ENCODE measurements at regions not wholly inside any gene's neighbourhood (a gene's known extent, or its start where the extent isn't known, plus 50 kb on each side); places are given as distances from the start of the nearest gene placed in this dataset.

GRCh38 chrX:74178536-74178935 lies 125.4 kb upstream of the ZCCHC13 start:
- Histone ChIP-seq H3K4me3 (no peak overlapping the region), H3K9me3 (no peaks in the 10 kb centered on the region), H3K4me1 (peaks cover 18% of the 10 kb centered on the region), H3K4me2 (peak overlapping the region; percentile 51), H3K27ac (peak overlapping the region in 1 of 2 experiments; percentile 38; a peak in 2 of 6 replicates)
- 83% methylated on average over 12 of the region's 12 CpGs for WGBS (ENCODE audit: missing lambda C conversion rate)
- ATAC-seq (peak in 1 of 2 experiments; percentile 62; a peak in 3 of 6 replicates), DNase-seq (ENCODE audit: low read depth in 1 of 2, low spot score in 1 of 2) (no peak), FAIRE-seq (no peak)
- ChIA-PET CTCF (interaction anchor here (1.2 to 1.4 kb wide), 2 partner anchors 16 to 166 kb away, joined by 3 to 4 read pairs; no protein-coding TSS in a partner anchor), POLR2A (no interaction called here)
- TF ChIP-seq SMC3 (IDR thresholded peaks at IDR 0.05) = no peak
- no peak for TF ChIP-seq KDM1A (IDR thresholded peaks at IDR 0.05; ENCODE audit: low read depth)
- no peak for TF ChIP-seq RNF2 (IDR thresholded peaks at IDR 0.05; ENCODE audit: borderline replicate concordance, low read depth)
- no peak for TF ChIP-seq BCL3 (IDR thresholded peaks at IDR 0.05)

- no peak for ATAC-seq
- H3K4me2 ChIP-seq = no peak overlapping the region
- 32% methylated on average over 1 of the region's 1 CpG for WGBS (ENCODE audit: missing lambda C conversion rate)
- no peak overlapping the region for H3K27ac ChIP-seq
- H3K9me3 ChIP-seq = peaks cover 16% of the 10 kb centered on the region; the same call in 1 of the 3 replicates
- FAIRE-seq = peak; percentile 18
- no peaks in the 10 kb centered on the region for H3K4me1 ChIP-seq
- CTCF ChIA-PET = interaction anchor here (0.9 kb wide), 1 partner anchor 28 kb away, joined by 3 read pairs; no protein-coding TSS in a partner anchor
- POLR2A ChIA-PET = no interaction called here
- H3K4me3 ChIP-seq = no peak overlapping the region
- DNase-seq (ENCODE audit: low read depth in 1 of 2, low spot score in 1 of 2) = no peak
- no peak for TF ChIP-seq SMC3 (IDR thresholded peaks at IDR 0.05)
- no peak for TF ChIP-seq CBX2 (IDR thresholded peaks at IDR 0.05; ENCODE audit: borderline replicate concordance, low read depth)
- TF ChIP-seq USF2 (IDR thresholded peaks at IDR 0.05) = no peak
- no peak for TF ChIP-seq KDM1A (IDR thresholded peaks at IDR 0.05; ENCODE audit: low read depth)
- TF ChIP-seq TFCP2L1 (CRISPR knock-in tag; IDR thresholded peaks at IDR 0.05) = no peak
- no peak for TF ChIP-seq TP53 (CRISPR knock-in tag; IDR thresholded peaks at IDR 0.05)
- no peak for TF ChIP-seq HEYL (CRISPR knock-in tag; IDR thresholded peaks at IDR 0.05)
- no peak for TF ChIP-seq EHMT2 (IDR thresholded peaks at IDR 0.05; ENCODE audit: low read depth)
- TF ChIP-seq E2F6 (IDR thresholded peaks at IDR 0.05; ENCODE audit: borderline replicate concordance, low read depth) = no peak
- TF ChIP-seq NPAS2 (CRISPR knock-in tag; IDR thresholded peaks at IDR 0.05; ENCODE audit: borderline replicate concordance) = no peak
- no peak for TF ChIP-seq HOXB5 (CRISPR knock-in tag; IDR thresholded peaks at IDR 0.05)
- no peak for TF ChIP-seq CHD2 (IDR thresholded peaks at IDR 0.05; ENCODE audit: low read length, partially characterized antibody)
- no peak for TF ChIP-seq JUN (IDR thresholded peaks at IDR 0.05)
- TF ChIP-seq REST (IDR thresholded peaks at IDR 0.05) = no peak
- TF ChIP-seq FOXS1 (CRISPR knock-in tag; IDR thresholded peaks at IDR 0.05) = no peak
- TF ChIP-seq ATOH8 (CRISPR knock-in tag; IDR thresholded peaks at IDR 0.05; ENCODE audit: low read depth) = no peak
Measured at GRCh38 chrX:74171465-74171864, 132.5 kb upstream of the ZCCHC13 start.

Data from A549 (cell line).